ENCODE measurements at regions not wholly inside any gene's neighbourhood (a gene's known extent, or its start where the extent isn't known, plus 50 kb on each side); places are given as distances from the start of the nearest gene placed in this dataset.

GRCh38 chr5:89098199-89098756 lies 215.3 kb upstream of the MEF2C start:
- DNase-seq: no peak

GRCh38 chr5:89097103-89097502 lies 214.1 kb upstream of the MEF2C start:
- no peak for DNase-seq

- no peak for DNase-seq
Observed at GRCh38 chr5:89095341-89095740, 212.4 kb upstream of the MEF2C start.

- no peak for DNase-seq
Observed at GRCh38 chr5:89090037-89090436, 207.1 kb upstream of the MEF2C start.

- DNase-seq: no peak
Observed at GRCh38 chr5:89087551-89088318, 204.8 kb upstream of the MEF2C start.

GRCh38 chr5:89087128-89087527 lies 204.1 kb upstream of the MEF2C start:
- no peak for DNase-seq

- no peak for DNase-seq
Observed at GRCh38 chr5:89086390-89087086, 203.6 kb upstream of the MEF2C start.

GRCh38 chr5:89083791-89084190 lies 200.8 kb upstream of the MEF2C start:
- no peak for DNase-seq

GRCh38 chr5:89081360-89081759 lies 198.4 kb upstream of the MEF2C start:
- DNase-seq: no peak

- no peak for DNase-seq
Observed at GRCh38 chr5:89080467-89081116, 197.6 kb upstream of the MEF2C start.

GRCh38 chr5:89072842-89073672 lies 190.1 kb upstream of the MEF2C start:
- DNase-seq: no peak

- no peak for DNase-seq
Observed at GRCh38 chr5:89071941-89072331, 189.0 kb upstream of the MEF2C start.

GRCh38 chr5:89071101-89071940 lies 188.3 kb upstream of the MEF2C start:
- no peak for DNase-seq

- DNase-seq: no peak
Observed at GRCh38 chr5:89069591-89069990, 186.6 kb upstream of the MEF2C start.

GRCh38 chr5:89067362-89067761 lies 184.4 kb upstream of the MEF2C start:
- no peak for DNase-seq

- no peak for DNase-seq
Observed at GRCh38 chr5:89065919-89066318, 182.9 kb upstream of the MEF2C start.

GRCh38 chr5:89064736-89065135 lies 181.8 kb upstream of the MEF2C start:
- DNase-seq: no peak

- no peak for DNase-seq
Observed at GRCh38 chr5:89064054-89064453, 181.1 kb upstream of the MEF2C start.

- DNase-seq: no peak
Observed at GRCh38 chr5:89060768-89061167, 177.8 kb upstream of the MEF2C start.

GRCh38 chr5:89059274-89059673 lies 176.3 kb upstream of the MEF2C start:
- DNase-seq: no peak

- no peak for DNase-seq
Observed at GRCh38 chr5:89055695-89056085, 172.7 kb upstream of the MEF2C start.

Data from SHP77 treated with DMSO at 0.1 percent for 48 hours (cell line).